Progenitor cell of endocrine pancreas (in vitro differentiated cells): ENCODE measurements at regions not wholly inside any gene's neighbourhood (a gene's known extent, or its start where the extent isn't known, plus 50 kb on each side); places are given as distances from the start of the nearest gene placed in this dataset.
A peak's percentile ranks its signal among the peaks of the same experiment; 100 is the strongest.

Experiments used
- DNase-seq: peaks from one replicate; pipeline ENCODE4 v3.0.0; 2021; ENCODE audit warnings: low spot score; ENCODE audit not compliant: unreplicated experiment
- H3K27ac Mint-ChIP-seq: 2 replicates; pipeline ENCODE4 v1.8.0; 2021; ENCODE audit warnings: mild to moderate bottlenecking, moderate library complexity, mixed read lengths
- H3K27me3 Mint-ChIP-seq: 2 replicates; pipeline ENCODE4 v1.8.0; 2021; ENCODE audit warnings: mixed read lengths
- H3K36me3 Mint-ChIP-seq: 2 replicates; pipeline ENCODE4 v1.8.0; 2022; ENCODE audit warnings: mixed read lengths; ENCODE audit not compliant: insufficient read depth
- H3K4me1 Mint-ChIP-seq: 2 replicates; pipeline ENCODE4 v1.8.0; 2021; ENCODE audit warnings: low read depth, mixed read lengths
- H3K4me3 Mint-ChIP-seq: 2 replicates; pipeline ENCODE4 v1.8.0; 2021; ENCODE audit warnings: low read depth, mild to moderate bottlenecking, moderate library complexity, mixed read lengths
- H3K9me3 Mint-ChIP-seq: 2 replicates; pipeline ENCODE4 v1.8.0; 2021; ENCODE audit warnings: low read depth, mixed read lengths
- CTCF ChIP-seq: fragments of 200-600 bp; sonication (generic); IDR thresholded peaks from one replicate; pipeline ENCODE4 v1.5.0; 2021; ENCODE audit warnings: antibody characterized with exemption, mild to moderate bottlenecking; ENCODE audit not compliant: unreplicated experiment

- no peak overlapping the region for H3K4me3 Mint-ChIP-seq
- H3K36me3 Mint-ChIP-seq: no peaks in the 10 kb centered on the region
- H3K27me3 Mint-ChIP-seq: no peaks in the 10 kb centered on the region
- no peaks in the 10 kb centered on the region for H3K9me3 Mint-ChIP-seq
- peaks cover 11% of the 10 kb centered on the region for H3K4me1 Mint-ChIP-seq
- peak overlapping the region; percentile 12 for H3K27ac Mint-ChIP-seq
- DNase-seq: no peak
- no peak for TF ChIP-seq CTCF
Observed at GRCh38 chr12:77600468-77600843, 230.2 kb upstream of the NAV3 start.

GRCh38 chr12:77599782-77600467 lies 230.8 kb upstream of the NAV3 start:
- no peaks in the 10 kb centered on the region for H3K9me3 Mint-ChIP-seq
- no peak for TF ChIP-seq CTCF
- H3K27me3 Mint-ChIP-seq: no peaks in the 10 kb centered on the region
- H3K27ac Mint-ChIP-seq: peak overlapping the region; percentile 12
- no peak overlapping the region for H3K4me3 Mint-ChIP-seq
- DNase-seq: no peak
- peaks cover 11% of the 10 kb centered on the region for H3K4me1 Mint-ChIP-seq
- no peaks in the 10 kb centered on the region for H3K36me3 Mint-ChIP-seq

- Mint-ChIP-seq H3K27ac (no peak overlapping the region), H3K4me3 (no peak overlapping the region), H3K36me3 (no peaks in the 10 kb centered on the region), H3K4me1 (peaks cover 16% of the 10 kb centered on the region), H3K9me3 (no peaks in the 10 kb centered on the region), H3K27me3 (no peaks in the 10 kb centered on the region)
- no peak for DNase-seq
- no peak for TF ChIP-seq CTCF
Observed at GRCh38 chr12:77594366-77594765, 236.3 kb upstream of the NAV3 start.

GRCh38 chr12:77592836-77593235 lies 237.9 kb upstream of the NAV3 start:
- Mint-ChIP-seq H3K4me1 (peaks cover 14% of the 10 kb centered on the region), H3K27ac (peak overlapping the region; percentile 41), H3K36me3 (no peaks in the 10 kb centered on the region), H3K4me3 (no peak overlapping the region), H3K27me3 (no peaks in the 10 kb centered on the region), H3K9me3 (no peaks in the 10 kb centered on the region)
- DNase-seq: no peak
- no peak for TF ChIP-seq CTCF

GRCh38 chr12:77591959-77592743 lies 238.5 kb upstream of the NAV3 start:
- H3K27me3 Mint-ChIP-seq: no peaks in the 10 kb centered on the region
- H3K9me3 Mint-ChIP-seq: no peaks in the 10 kb centered on the region
- peaks cover 14% of the 10 kb centered on the region for H3K4me1 Mint-ChIP-seq
- H3K27ac Mint-ChIP-seq: peak overlapping the region; percentile 41
- TF ChIP-seq CTCF: no peak
- no peaks in the 10 kb centered on the region for H3K36me3 Mint-ChIP-seq
- no peak for DNase-seq
- H3K4me3 Mint-ChIP-seq: no peak overlapping the region
